GM12878 (cell line): ENCODE measurements at regions not wholly inside any gene's neighbourhood (a gene's known extent, or its start where the extent isn't known, plus 50 kb on each side); places are given as distances from the start of the nearest gene placed in this dataset.
A peak's percentile ranks its signal among the peaks of the same experiment; 100 is the strongest.

Source experiments
- ATAC-seq: fragments of 200-7000 bp; cut with Tn5 transposase; 3 replicates; pipeline ENCODE4 v1.9.1; 2020; ENCODE audit warnings: mild to moderate bottlenecking, moderate library complexity
- BruUV-seq: library from RNA; stranded (reverse); fragments of 400-500 nt; replicated peaks from 2 replicates; lab custom pipeline; 2021; lab: Mats Ljungman, UMichigan
- CTCF ChIA-PET: fragments of 300-600 bp; sonication (Branson Sonifier 250); formaldehyde crosslinking; extraction: SDS; loops from one replicate; lab custom pipeline; 2021; ENCODE audit warnings: inconsistent platforms; lab: Yijun Ruan, JAX
- POLR2A ChIA-PET: fragments of 350-600 bp; formaldehyde crosslinking; extraction: SDS; loops from one replicate; lab custom pipeline; 2021; ENCODE audit warnings: inconsistent platforms; lab: Charles Lee
- RAD21 ChIA-PET: fragments of 300-600 bp; sonication (Branson Sonifier 250); formaldehyde crosslinking; loops from one replicate; lab custom pipeline; 2023; ENCODE audit warnings: antibody characterized with exemption; ENCODE audit not compliant: unreplicated experiment; lab: Charles Lee
- SMC1A ChIA-PET: fragments of 300-600 bp; sonication (Branson Sonifier 250); formaldehyde crosslinking; loops from one replicate; lab custom pipeline; 2023; ENCODE audit not compliant: unreplicated experiment, uncharacterized antibody; lab: Charles Lee
- DNase-seq: peaks from one replicate; pipeline ENCODE4 v3.0.0-alpha.2; 2011; ENCODE audit warnings: low read depth, low spot score
- FAIRE-seq: peaks from 3 replicates; lab custom pipeline; 2011; peaks lifted over from hg19 to GRCh38; lab: Jason Lieb, UNC
- H2AFZ ChIP-seq: 2 replicates; pipeline ENCODE4 v1.6.0; 2011; ENCODE audit warnings: low read depth, low read length, control low read depth; ENCODE audit not compliant: control insufficient read depth
- H3K27ac ChIP-seq: 2 replicates; pipeline ENCODE4 v1.5.1; 2011; ENCODE audit warnings: control low read depth; ENCODE audit not compliant: control insufficient read depth, insufficient read depth
- H3K27me3 ChIP-seq, 2 experiments: replicated peaks in 1 of 2; 2 replicates each; pipeline versions ENCODE4 v1.6.0 to v1.6.1; 2011; ENCODE audit warnings: low read length in 1 of 2; ENCODE audit not compliant: control insufficient read depth in 2 of 2, insufficient read depth in 2 of 2
- H3K36me3 ChIP-seq, 2 experiments: 2 replicates each; pipeline ENCODE4 v1.5.1; 2011; ENCODE audit warnings: low read length in 1 of 2; ENCODE audit not compliant: control insufficient read depth in 2 of 2, insufficient read depth in 2 of 2
- H3K4me1 ChIP-seq: 2 replicates; pipeline ENCODE4 v1.6.1; 2011; ENCODE audit warnings: mild to moderate bottlenecking, low read length, moderate library complexity, mixed read lengths; ENCODE audit not compliant: control insufficient read depth, insufficient read depth
- H3K4me2 ChIP-seq: 2 replicates; pipeline ENCODE4 v1.6.0; 2011; ENCODE audit warnings: control low read depth; ENCODE audit not compliant: control insufficient read depth, insufficient read depth
- H3K4me3 ChIP-seq: fragments of 200-600 bp; sonication (generic); 2 replicates; pipeline ENCODE4 v1.5.1; 2016
- H3K79me2 ChIP-seq: 2 replicates; pipeline ENCODE4 v1.6.0; 2011; ENCODE audit warnings: low read length; ENCODE audit not compliant: control insufficient read depth, insufficient read depth
- H3K9ac ChIP-seq: 2 replicates; pipeline ENCODE4 v1.8.0; 2011; ENCODE audit warnings: low read length, control low read depth, mixed read lengths; ENCODE audit not compliant: control insufficient read depth, insufficient read depth
- H3K9me3 ChIP-seq: replicated peaks from 3 replicates; pipeline ENCODE4 v1.5.1; 2011; ENCODE audit warnings: mild to moderate bottlenecking, low read length; ENCODE audit not compliant: control insufficient read depth, insufficient read depth
- H4K20me1 ChIP-seq: 2 replicates; pipeline ENCODE4 v1.6.0; 2011; ENCODE audit not compliant: control insufficient read depth, insufficient read depth
- RAD21 ChIP-seq: IDR thresholded peaks from 2 replicates; pipeline ENCODE4 v1.6.1; 2011; ENCODE audit warnings: mild to moderate bottlenecking, low read depth, low read length, moderate library complexity; ENCODE audit not compliant: insufficient read depth
- WGBS: methylation state at CpG from one replicate; pipeline ENCODE4 v1.1.6; 2016; ENCODE audit warnings: low lambda C conversion rate; ENCODE audit not compliant: insufficient replicate concordance, insufficient coverage; ENCODE audit errors: missing lambda C conversion rate; 5-methylcytosine and 5-hydroxymethylcytosine counted together
- in situ Hi-C: fragments of 300-500 bp; cut with MboI; formaldehyde crosslinking; loops from 9 replicates; pipeline ENCODE4 v1.14.3; 2018; ENCODE audit warnings: mixed read lengths
- intact Hi-C: fragments of 100-400 bp; cut with micrococcal nuclease; formaldehyde crosslinking; loops from one replicate; pipeline ENCODE4 v1.14.2; 2022; ENCODE audit not compliant: unreplicated experiment

DNA sequence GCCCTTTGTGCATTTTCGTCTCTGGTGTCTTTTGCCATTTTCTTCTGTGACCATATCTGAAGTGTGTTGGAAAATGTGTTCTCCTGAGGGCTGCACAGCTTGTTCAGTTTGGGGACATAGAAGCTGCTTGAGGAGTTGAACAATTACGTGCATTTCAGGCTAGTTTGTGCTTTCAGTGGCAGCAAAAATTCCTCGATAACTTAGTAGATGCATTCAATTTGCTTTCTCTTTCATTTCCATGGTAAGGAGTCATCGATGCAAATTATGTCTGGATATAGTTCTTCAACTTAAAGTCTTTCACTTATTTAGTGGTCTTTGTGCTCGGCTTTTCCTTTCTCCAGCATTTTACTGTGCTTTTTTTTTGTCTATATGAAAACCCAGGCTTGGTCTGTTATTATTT lies 441.5 kb downstream of the PLA2G4A start:
- Histone ChIP-seq H2AFZ (no peak overlapping the region; the same call in 1 of the 2 replicates), H3K79me2 (no peaks in the 10 kb centered on the region), H3K27me3 (no peaks in the 10 kb centered on the region), H3K9me3 (no peaks in the 10 kb centered on the region), H3K9ac (no peak overlapping the region), H4K20me1 (no peaks in the 10 kb centered on the region), H3K27ac (no peak overlapping the region), H3K36me3 (no peaks in the 10 kb centered on the region), H3K4me2 (no peak overlapping the region), H3K4me1 (no peaks in the 10 kb centered on the region), H3K4me3 (0 out of 2 replicates have a peak overlapping the region, but pooled peaks have one; percentile 1)
- ChIA-PET SMC1A (interaction anchor here (0.6 kb wide), 1 partner anchor 59 kb away, joined by 3 read pairs; no protein-coding TSS in a partner anchor), RAD21 (no interaction called here), CTCF (no interaction called here), POLR2A (no interaction called here)
- DNase-seq (no peak), FAIRE-seq (no peak), ATAC-seq (no peak)
- intact Hi-C loops: no loop called here
- 44% methylated on average over 5 of the region's 5 CpGs for WGBS
- in situ Hi-C loops: no loop called here
- no peak for TF ChIP-seq RAD21
- BruUV-seq: no TSS peak

- no peak for ATAC-seq
- TF ChIP-seq RAD21: no peak
- intact Hi-C loops: no loop called here
- WGBS: 0% methylated on average over 1 of the region's 1 CpG
- no peak overlapping the region for H3K4me2 ChIP-seq
- no peaks in the 10 kb centered on the region for H3K9me3 ChIP-seq
- SMC1A ChIA-PET: no interaction called here
- no TSS peak for BruUV-seq
- H4K20me1 ChIP-seq: no peaks in the 10 kb centered on the region
- H3K9ac ChIP-seq: no peak overlapping the region
- H3K4me3 ChIP-seq: no peak overlapping the region
- no peaks in the 10 kb centered on the region for H3K4me1 ChIP-seq
- no peaks in the 10 kb centered on the region for H3K79me2 ChIP-seq
- H3K27ac ChIP-seq: no peak overlapping the region
- no peak overlapping the region for H2AFZ ChIP-seq
- in situ Hi-C loops: no loop called here
- CTCF ChIA-PET: no interaction called here
- no peak for FAIRE-seq
- RAD21 ChIA-PET: no interaction called here
- H3K36me3 ChIP-seq: no peaks in the 10 kb centered on the region
- no peaks in the 10 kb centered on the region for H3K27me3 ChIP-seq
- no peak for DNase-seq
- POLR2A ChIA-PET: no interaction called here
These were observed 446.6 kb downstream of the PLA2G4A start for GRCh38 chr1:187275346-187275745.
